DND-41 (cell line): ENCODE measurements at regions not wholly inside any gene's neighbourhood (a gene's known extent, or its start where the extent isn't known, plus 50 kb on each side); places are given as distances from the start of the nearest gene placed in this dataset.
A peak's percentile ranks its signal among the peaks of the same experiment; 100 is the strongest.

Experiments
- ATAC-seq: fragments of 200-7000 bp; cut with Tn5 transposase; 3 replicates; pipeline ENCODE4 v1.9.1; 2021; ENCODE audit warnings: low read depth; ENCODE audit not compliant: insufficient read depth
- DNase-seq: peaks from one replicate; pipeline ENCODE4 v3.0.0-alpha.2; 2020
- H2AFZ ChIP-seq: 2 replicates; pipeline ENCODE4 v1.6.0; 2012; ENCODE audit warnings: low read depth, low read length
- H3K27ac ChIP-seq: 2 replicates; pipeline ENCODE4 v1.5.1; 2012; ENCODE audit warnings: low read length, inconsistent platforms
- H3K27me3 ChIP-seq: fragments of 200-600 bp; sonication (generic); 2 replicates; pipeline ENCODE4 v1.6.0; 2012; ENCODE audit warnings: low read length, mild to moderate bottlenecking, inconsistent platforms; ENCODE audit not compliant: insufficient read depth, poor library complexity
- H3K36me3 ChIP-seq: 2 replicates; pipeline ENCODE4 v1.5.1; 2012; ENCODE audit warnings: low read length, inconsistent platforms; ENCODE audit not compliant: insufficient read depth
- H3K4me1 ChIP-seq: 2 replicates; pipeline ENCODE4 v1.5.1; 2012; ENCODE audit warnings: mild to moderate bottlenecking, low read length; ENCODE audit not compliant: insufficient read depth
- H3K4me2 ChIP-seq: 2 replicates; pipeline ENCODE4 v1.6.0; 2012; ENCODE audit warnings: mild to moderate bottlenecking, moderate library complexity, low read length, inconsistent platforms; ENCODE audit not compliant: insufficient read depth
- H3K4me3 ChIP-seq, 2 experiments: fragments of 200-600 bp in 1 of 2; shearing (Covaris generic) in 1 of 2; 2 replicates each; pipeline ENCODE4 v1.5.1; 2012 to 2016; ENCODE audit warnings: inconsistent platforms in 2 of 2, low read length in 2 of 2, mild to moderate bottlenecking in 2 of 2, low read depth in 1 of 2, moderate library complexity in 1 of 2
- H3K79me2 ChIP-seq: 2 replicates; pipeline ENCODE4 v1.6.0; 2012; ENCODE audit warnings: low read length, inconsistent platforms; ENCODE audit not compliant: insufficient read depth
- H3K9ac ChIP-seq: 2 replicates; pipeline ENCODE4 v1.6.0; 2012; ENCODE audit warnings: low read depth, mild to moderate bottlenecking, inconsistent platforms, low read length, moderate library complexity
- H3K9me3 ChIP-seq: 2 replicates; pipeline ENCODE4 v1.5.1; 2012; ENCODE audit warnings: low read length, moderate library complexity, mild to moderate bottlenecking, inconsistent platforms; ENCODE audit not compliant: insufficient read depth, severe bottlenecking
- H4K20me1 ChIP-seq: 2 replicates; pipeline ENCODE4 v1.6.0; 2012; ENCODE audit warnings: low read length; ENCODE audit not compliant: insufficient read depth
- EZH2 ChIP-seq: IDR thresholded peaks from 3 replicates; pipeline ENCODE4 v1.6.1; 2012; ENCODE audit warnings: borderline replicate concordance, low read depth, mild to moderate bottlenecking, moderate library complexity, low read length, inconsistent platforms; ENCODE audit not compliant: severe bottlenecking
- TF ChIP-seq, protein P1 (sequence below): IDR thresholded peaks from 2 replicates; pipeline ENCODE4 v1.5.1; 2012; ENCODE audit warnings: borderline replicate concordance, low read length, moderate library complexity, mild to moderate bottlenecking; ENCODE audit not compliant: poor library complexity, severe bottlenecking; ENCODE audit errors: extremely low read depth

DNA sequence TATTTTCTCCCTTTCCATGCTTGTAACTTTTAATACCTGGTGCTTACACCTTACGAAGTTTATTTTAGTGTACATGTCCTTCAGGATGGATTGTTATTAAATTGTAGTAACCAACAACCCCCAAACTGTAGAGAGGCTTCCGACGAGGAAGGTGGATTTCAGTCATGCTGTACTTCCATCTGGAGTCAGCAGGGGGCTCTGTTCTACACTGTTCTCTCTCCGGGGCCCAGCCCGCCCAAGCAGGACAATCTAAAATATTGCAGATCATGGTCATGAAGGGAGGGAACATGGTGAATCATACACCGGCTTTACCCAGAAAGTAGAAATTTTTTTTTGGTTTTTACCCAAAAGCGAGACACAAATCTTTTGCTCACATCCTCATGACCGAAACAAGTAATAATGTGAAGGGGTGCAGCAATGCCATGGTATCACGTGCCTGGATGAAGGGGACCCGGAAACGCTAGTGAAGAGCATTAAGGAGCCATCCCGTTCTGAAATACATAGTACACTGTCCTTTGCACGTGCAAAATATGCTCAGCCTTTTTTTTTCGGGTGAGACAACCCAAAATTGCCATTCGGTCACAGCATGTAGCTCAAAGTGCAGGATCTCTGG, 884.8 kb downstream of the EPHA4 start:
- Histone ChIP-seq H3K4me3 (no peak overlapping the region), H4K20me1 (no peaks in the 10 kb centered on the region), H3K4me2 (no peak overlapping the region), H3K9me3 (no peaks in the 10 kb centered on the region), H3K27me3 (no peaks in the 10 kb centered on the region), H3K27ac (no peak overlapping the region), H3K4me1 (no peaks in the 10 kb centered on the region), H2AFZ (no peak overlapping the region), H3K79me2 (no peaks in the 10 kb centered on the region), H3K9ac (no peak overlapping the region), H3K36me3 (no peaks in the 10 kb centered on the region)
- ATAC-seq = peak; percentile 68; the same call in 2 of the 3 replicates
- no peak for TF ChIP-seq EZH2
- TF ChIP-seq, protein P1, sequence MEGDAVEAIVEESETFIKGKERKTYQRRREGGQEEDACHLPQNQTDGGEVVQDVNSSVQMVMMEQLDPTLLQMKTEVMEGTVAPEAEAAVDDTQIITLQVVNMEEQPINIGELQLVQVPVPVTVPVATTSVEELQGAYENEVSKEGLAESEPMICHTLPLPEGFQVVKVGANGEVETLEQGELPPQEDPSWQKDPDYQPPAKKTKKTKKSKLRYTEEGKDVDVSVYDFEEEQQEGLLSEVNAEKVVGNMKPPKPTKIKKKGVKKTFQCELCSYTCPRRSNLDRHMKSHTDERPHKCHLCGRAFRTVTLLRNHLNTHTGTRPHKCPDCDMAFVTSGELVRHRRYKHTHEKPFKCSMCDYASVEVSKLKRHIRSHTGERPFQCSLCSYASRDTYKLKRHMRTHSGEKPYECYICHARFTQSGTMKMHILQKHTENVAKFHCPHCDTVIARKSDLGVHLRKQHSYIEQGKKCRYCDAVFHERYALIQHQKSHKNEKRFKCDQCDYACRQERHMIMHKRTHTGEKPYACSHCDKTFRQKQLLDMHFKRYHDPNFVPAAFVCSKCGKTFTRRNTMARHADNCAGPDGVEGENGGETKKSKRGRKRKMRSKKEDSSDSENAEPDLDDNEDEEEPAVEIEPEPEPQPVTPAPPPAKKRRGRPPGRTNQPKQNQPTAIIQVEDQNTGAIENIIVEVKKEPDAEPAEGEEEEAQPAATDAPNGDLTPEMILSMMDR = peak; percentile 76
- DNase-seq = peak; percentile 34

DNA sequence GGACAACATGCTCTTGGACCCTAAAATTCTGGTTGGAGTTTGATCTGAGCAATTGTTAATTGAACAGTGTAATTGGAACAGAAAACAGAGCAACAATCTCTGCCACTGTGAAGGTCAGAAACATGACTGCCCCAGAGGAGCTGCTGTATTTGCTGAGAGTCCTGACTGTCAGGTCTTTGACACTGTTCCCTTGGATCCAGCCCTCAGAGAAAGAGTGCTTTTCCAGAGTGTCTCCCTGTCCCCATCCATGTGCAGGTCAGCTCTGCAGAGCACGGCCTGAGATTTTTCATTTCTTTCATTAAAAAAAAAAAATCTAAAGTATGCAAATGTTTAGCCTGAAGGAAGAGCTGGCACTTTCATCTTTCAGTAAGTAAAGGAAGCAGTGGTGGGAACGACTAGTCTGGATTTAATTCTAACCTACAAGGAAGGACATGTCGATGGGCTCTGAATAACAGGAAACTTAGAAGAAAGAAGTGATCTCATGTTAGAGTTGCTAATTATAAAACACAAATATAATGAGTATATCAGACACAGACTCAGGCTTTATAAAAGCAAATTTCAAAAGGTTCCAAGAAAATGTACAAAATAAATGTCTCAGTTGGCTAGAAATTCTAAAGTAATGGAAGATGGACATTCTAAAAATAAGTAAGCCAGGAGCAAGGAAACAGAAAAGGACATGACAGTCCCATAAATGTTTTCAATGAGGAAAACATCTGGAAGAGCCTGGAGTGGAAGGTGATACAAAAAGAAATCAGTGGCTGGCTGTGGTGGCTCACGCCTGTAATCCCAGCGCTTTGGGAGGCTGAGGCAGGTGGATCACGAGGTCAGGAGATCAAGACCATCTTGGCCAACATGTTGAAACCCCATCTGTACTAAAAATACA, 876.5 kb downstream of the EPHA4 start:
- no peak for ATAC-seq
- H3K27ac ChIP-seq = no peak overlapping the region

DNA sequence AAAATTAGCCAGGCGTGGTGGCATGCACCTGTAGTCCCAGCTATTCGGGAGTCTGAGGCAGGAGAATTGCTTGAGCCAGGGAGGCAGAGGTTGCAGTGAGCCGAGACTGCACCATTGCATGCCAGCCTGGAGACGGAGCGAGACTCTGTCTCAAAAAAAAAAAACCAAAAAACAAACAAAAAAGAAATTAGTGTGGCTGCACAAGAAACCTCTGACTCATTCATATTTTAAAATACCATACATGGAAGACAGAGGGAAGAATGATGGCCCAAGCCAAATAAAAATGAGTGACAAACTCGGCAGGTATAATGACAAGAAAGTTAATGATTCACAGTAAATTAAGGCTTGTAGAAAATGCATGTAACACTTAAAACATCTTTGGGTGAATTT, 875.8 kb downstream of the EPHA4 start:
- no peak for ATAC-seq
- Histone ChIP-seq H3K27ac (no peak overlapping the region), H3K4me1 (no peaks in the 10 kb centered on the region), H4K20me1 (no peaks in the 10 kb centered on the region), H3K4me3 (no peak overlapping the region), H3K36me3 (no peaks in the 10 kb centered on the region), H3K79me2 (no peaks in the 10 kb centered on the region), H3K9me3 (no peaks in the 10 kb centered on the region), H3K9ac (no peak overlapping the region), H3K27me3 (no peaks in the 10 kb centered on the region), H2AFZ (no peak overlapping the region), H3K4me2 (no peak overlapping the region)
- TF ChIP-seq, protein P1 = no peak
- TF ChIP-seq EZH2 = no peak
- DNase-seq = no peak

More for the DNA sequence above, 876.5 kb downstream of the EPHA4 start:
- no peak overlapping the region for H3K4me3 ChIP-seq
- H3K36me3 ChIP-seq = no peaks in the 10 kb centered on the region
- no peak overlapping the region for H3K9ac ChIP-seq
- no peaks in the 10 kb centered on the region for H4K20me1 ChIP-seq
- H3K4me2 ChIP-seq = no peak overlapping the region
- H3K4me1 ChIP-seq = no peaks in the 10 kb centered on the region
- H3K27me3 ChIP-seq = no peaks in the 10 kb centered on the region
- no peak overlapping the region for H2AFZ ChIP-seq
- no peaks in the 10 kb centered on the region for H3K9me3 ChIP-seq
- TF ChIP-seq, protein P1 = no peak
- no peak for TF ChIP-seq EZH2
- no peaks in the 10 kb centered on the region for H3K79me2 ChIP-seq
- no peak for DNase-seq
